ENCODE measurements at regions not wholly inside any gene's neighbourhood (a gene's known extent, or its start where the extent isn't known, plus 50 kb on each side); places are given as distances from the start of the nearest gene placed in this dataset.

- H3K4me3 ChIP-seq (replicated peaks in 1 of 3; ENCODE audit: insufficient read depth in 1 of 3, low read depth in 1 of 3, low read length in 3 of 3) = no peak overlapping the region
- H3K4me1 ChIP-seq (ENCODE audit: control insufficient read depth, extremely low read depth, insufficient read depth, low read length) = no peaks in the 10 kb centered on the region
- H3K27me3 ChIP-seq (ENCODE audit: control insufficient read depth in 2 of 2, insufficient read depth in 2 of 2, low read length in 2 of 2) = no peaks in the 10 kb centered on the region
- no peak overlapping the region for H3K9ac ChIP-seq (replicated peaks; ENCODE audit: extremely low read depth, insufficient read depth, low read length)
- POLR2A ChIA-PET = no interaction called here
- no peak overlapping the region for H3K27ac ChIP-seq (ENCODE audit: insufficient read depth, low read depth, low read length)
- FAIRE-seq (no peak), DNase-seq (ENCODE audit: low read depth, low spot score) (no peak)
- H3K9me1 ChIP-seq (replicated peaks; ENCODE audit: control insufficient read depth, extremely low read depth, insufficient read depth, low read length) = no peaks in the 10 kb centered on the region
- dilution Hi-C loops (cut with MboI; ENCODE audit: extremely low pct_ligation_motif_present, low sequenced_read_pairs) (no loop called here), intact Hi-C loops (cut with micrococcal nuclease) (no loop called here)
- no peaks in the 10 kb centered on the region for H4K20me1 ChIP-seq (replicated peaks; ENCODE audit: control insufficient read depth, extremely low read depth, insufficient read depth, low read length)
- no peak overlapping the region for H3K4me2 ChIP-seq (ENCODE audit: insufficient read depth, low read length)
- H2AFZ ChIP-seq (ENCODE audit: low read depth, low read length) = no peak overlapping the region
- CTCF ChIA-PET = no interaction called here
- no peaks in the 10 kb centered on the region for H3K79me2 ChIP-seq (ENCODE audit: control insufficient read depth, insufficient read depth, low read length)
- BruUV-seq (replicated peaks) = no TSS peak
- no peaks in the 10 kb centered on the region for H3K36me3 ChIP-seq (ENCODE audit: control insufficient read depth in 2 of 2, extremely low read depth in 1 of 2, insufficient read depth in 2 of 2, low read length in 2 of 2)
- TF ChIP-seq FOS (IDR thresholded peaks at IDR 0.05; ENCODE audit: borderline replicate concordance, insufficient read depth, low read length) (no peak), MYC (IDR thresholded peaks at IDR 0.05; ENCODE audit: low read depth, low read length) (no peak), JUN (IDR thresholded peaks at IDR 0.05; ENCODE audit: borderline replicate concordance, insufficient read depth, insufficient read length, low read depth) (no peak), EZH2 (IDR thresholded peaks at IDR 0.05; ENCODE audit: borderline replicate concordance, low read depth, low read length, severe bottlenecking) (no peak), MAX (IDR thresholded peaks at IDR 0.05; ENCODE audit: insufficient read depth, insufficient read length) (no peak), POLR2AphosphoS5 (IDR thresholded peaks at IDR 0.05; ENCODE audit: insufficient read depth, low read depth, low read length) (no peak), CTCF (IDR thresholded peaks at IDR 0.05; ENCODE audit: extremely low read depth in 1 of 2, insufficient read depth in 1 of 2, low read depth in 1 of 2, low read length in 2 of 2) (no peak), POLR2A (IDR thresholded peaks at IDR 0.05; ENCODE audit: low read depth, low read length) (no peak), GATA2 (IDR thresholded peaks at IDR 0.05; ENCODE audit: insufficient read depth, insufficient read length, low read depth, low read length) (no peak)
- no peaks in the 10 kb centered on the region for H3K9me3 ChIP-seq (replicated peaks; ENCODE audit: control insufficient read depth, insufficient read depth, low read length)
Measured at GRCh38 chrX:98459669-98460068, 1576.0 kb downstream of the RPA4 start.
